ENCODE measurements at regions not wholly inside any gene's neighbourhood (a gene's known extent, or its start where the extent isn't known, plus 50 kb on each side); places are given as distances from the start of the nearest gene placed in this dataset.

DNA sequence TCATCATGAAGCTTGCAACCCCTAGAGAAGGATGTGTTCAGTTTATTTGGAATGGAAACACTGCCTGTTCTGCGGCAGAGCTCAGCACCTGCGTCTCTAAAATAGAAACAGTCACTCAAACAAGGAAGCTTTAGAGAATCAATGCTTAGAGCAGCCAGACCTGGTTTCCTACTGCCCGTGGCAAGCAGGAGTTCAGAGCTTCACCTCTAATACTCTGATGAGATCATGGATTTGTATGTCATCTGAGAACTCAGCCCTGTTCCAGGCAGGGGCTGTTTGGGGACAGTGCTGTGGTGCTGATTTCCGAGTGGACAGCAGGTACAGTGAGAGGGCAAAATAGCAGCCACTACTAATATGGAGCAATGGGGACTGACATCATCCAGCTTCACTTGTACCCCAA is 236.0 kb upstream of the IRX1 start:
- TF ChIP-seq, protein P1, sequence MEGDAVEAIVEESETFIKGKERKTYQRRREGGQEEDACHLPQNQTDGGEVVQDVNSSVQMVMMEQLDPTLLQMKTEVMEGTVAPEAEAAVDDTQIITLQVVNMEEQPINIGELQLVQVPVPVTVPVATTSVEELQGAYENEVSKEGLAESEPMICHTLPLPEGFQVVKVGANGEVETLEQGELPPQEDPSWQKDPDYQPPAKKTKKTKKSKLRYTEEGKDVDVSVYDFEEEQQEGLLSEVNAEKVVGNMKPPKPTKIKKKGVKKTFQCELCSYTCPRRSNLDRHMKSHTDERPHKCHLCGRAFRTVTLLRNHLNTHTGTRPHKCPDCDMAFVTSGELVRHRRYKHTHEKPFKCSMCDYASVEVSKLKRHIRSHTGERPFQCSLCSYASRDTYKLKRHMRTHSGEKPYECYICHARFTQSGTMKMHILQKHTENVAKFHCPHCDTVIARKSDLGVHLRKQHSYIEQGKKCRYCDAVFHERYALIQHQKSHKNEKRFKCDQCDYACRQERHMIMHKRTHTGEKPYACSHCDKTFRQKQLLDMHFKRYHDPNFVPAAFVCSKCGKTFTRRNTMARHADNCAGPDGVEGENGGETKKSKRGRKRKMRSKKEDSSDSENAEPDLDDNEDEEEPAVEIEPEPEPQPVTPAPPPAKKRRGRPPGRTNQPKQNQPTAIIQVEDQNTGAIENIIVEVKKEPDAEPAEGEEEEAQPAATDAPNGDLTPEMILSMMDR (IDR thresholded peaks at IDR 0.05): no peak
- TF ChIP-seq ZFX (IDR thresholded peaks at IDR 0.05; ENCODE audit: borderline replicate concordance): no peak
